H9 (cell line): ENCODE measurements at regions not wholly inside any gene's neighbourhood (a gene's known extent, or its start where the extent isn't known, plus 50 kb on each side); places are given as distances from the start of the nearest gene placed in this dataset.

Source experiments
- DNase-seq: peaks from one replicate; pipeline ENCODE4 v3.0.0-alpha.2; 2017
- H2AFZ ChIP-seq: one replicate; pipeline ENCODE4 v1.6.1; 2013; ENCODE audit warnings: mild to moderate bottlenecking, low read length, control low read depth, moderate library complexity
- H2AK5ac ChIP-seq: 2 replicates; pipeline ENCODE4 v1.6.1; 2013; ENCODE audit warnings: low read length, control low read depth, mixed read lengths; ENCODE audit not compliant: insufficient read length
- H2BK120ac ChIP-seq: one replicate; pipeline ENCODE4 v1.6.1; 2013; ENCODE audit warnings: low read depth, mild to moderate bottlenecking, low read length, control low read depth, inconsistent platforms; ENCODE audit not compliant: poor library complexity, severe bottlenecking
- H2BK12ac ChIP-seq: 2 replicates; pipeline ENCODE4 v1.6.1; 2013; ENCODE audit warnings: low read length, control low read depth, mixed read lengths, low read depth; ENCODE audit not compliant: insufficient read length
- H2BK15ac ChIP-seq: 2 replicates; pipeline ENCODE4 v1.6.1; 2013; ENCODE audit warnings: low read depth, low read length, control low read depth
- H2BK20ac ChIP-seq: one replicate; pipeline ENCODE4 v1.6.1; 2013; ENCODE audit warnings: low read depth, mild to moderate bottlenecking, low read length, control low read depth, inconsistent platforms; ENCODE audit not compliant: poor library complexity, severe bottlenecking
- H2BK5ac ChIP-seq: 2 replicates; pipeline ENCODE4 v1.6.1; 2013; ENCODE audit warnings: low read length, control low read depth, mixed read lengths; ENCODE audit not compliant: insufficient read length
- H3K14ac ChIP-seq: 2 replicates; pipeline ENCODE4 v1.6.1; 2013; ENCODE audit warnings: low read length, control low read depth; ENCODE audit not compliant: insufficient read depth
- H3K18ac ChIP-seq: 2 replicates; pipeline ENCODE4 v1.6.1; 2013; ENCODE audit warnings: low read depth, mild to moderate bottlenecking, mixed read lengths, low read length, control low read depth; ENCODE audit not compliant: insufficient read length
- H3K23ac ChIP-seq: 2 replicates; pipeline ENCODE4 v1.6.1; 2013; ENCODE audit warnings: low read length, control low read depth, mixed read lengths, low read depth; ENCODE audit not compliant: insufficient read length
- H3K23me2 ChIP-seq: 2 replicates; pipeline ENCODE4 v1.6.1; 2013; ENCODE audit warnings: low read depth, mild to moderate bottlenecking, mixed read lengths, low read length, control low read depth; ENCODE audit not compliant: insufficient read length, poor library complexity, severe bottlenecking
- H3K27ac ChIP-seq: 2 replicates; pipeline ENCODE4 v1.5.1; 2013; ENCODE audit warnings: low read length, control low read depth, mixed read lengths, low read depth; ENCODE audit not compliant: insufficient read length
- H3K27me3 ChIP-seq: 2 replicates; pipeline ENCODE4 v1.6.1; 2013; ENCODE audit warnings: low read length, control low read depth, inconsistent platforms; ENCODE audit not compliant: insufficient read depth
- H3K4ac ChIP-seq: 2 replicates; pipeline ENCODE4 v1.6.1; 2013; ENCODE audit warnings: low read depth, mild to moderate bottlenecking, control low read depth, inconsistent platforms, low read length, moderate library complexity
- H3K4me1 ChIP-seq: 2 replicates; pipeline ENCODE4 v1.6.1; 2013; ENCODE audit warnings: low read length, control low read depth, inconsistent platforms; ENCODE audit not compliant: insufficient read depth
- H3K4me2 ChIP-seq: 2 replicates; pipeline ENCODE4 v1.6.1; 2013; ENCODE audit warnings: low read length, control low read depth, mixed read lengths; ENCODE audit not compliant: insufficient read length, insufficient read depth
- H3K56ac ChIP-seq: 2 replicates; pipeline ENCODE4 v1.6.1; 2013; ENCODE audit warnings: low read depth, mild to moderate bottlenecking, mixed read lengths, low read length, control low read depth; ENCODE audit not compliant: insufficient read length
- H3K79me1 ChIP-seq: 2 replicates; pipeline ENCODE4 v1.6.1; 2013; ENCODE audit warnings: low read depth, mild to moderate bottlenecking, moderate library complexity, low read length, control low read depth, inconsistent platforms; ENCODE audit not compliant: insufficient read depth, poor library complexity, severe bottlenecking
- H3K79me2 ChIP-seq: 2 replicates; pipeline ENCODE4 v1.6.1; 2013; ENCODE audit warnings: low read length, control low read depth, inconsistent platforms; ENCODE audit not compliant: insufficient read depth
- H3K9ac ChIP-seq: 2 replicates; pipeline ENCODE4 v1.6.1; 2013; ENCODE audit warnings: low read length, control low read depth, mixed read lengths; ENCODE audit not compliant: insufficient read length; ENCODE audit errors: extremely low read depth
- H3K9me3 ChIP-seq: one replicate; pipeline ENCODE4 v1.6.1; 2013; ENCODE audit warnings: low read depth, low read length, inconsistent platforms; ENCODE audit not compliant: control insufficient read depth
- H3T11ph ChIP-seq: one replicate; pipeline ENCODE4 v1.6.1; 2013; ENCODE audit warnings: mild to moderate bottlenecking, low read length, control low read depth, inconsistent platforms
- H4K20me1 ChIP-seq: one replicate; pipeline ENCODE4 v1.6.1; 2013; ENCODE audit not compliant: control insufficient read depth, insufficient read length, insufficient read depth
- H4K5ac ChIP-seq: 2 replicates; pipeline ENCODE4 v1.6.1; 2013; ENCODE audit warnings: low read depth, mild to moderate bottlenecking, mixed read lengths, low read length, control low read depth; ENCODE audit not compliant: insufficient read length
- H4K8ac ChIP-seq: replicated peaks from 2 replicates; pipeline ENCODE4 v1.6.1; 2013; ENCODE audit warnings: low read length, control low read depth, mixed read lengths, low read depth; ENCODE audit not compliant: insufficient read length
- H4K91ac ChIP-seq: 2 replicates; pipeline ENCODE4 v1.6.1; 2013; ENCODE audit warnings: low read depth, mild to moderate bottlenecking, moderate library complexity, mixed read lengths, low read length, control low read depth; ENCODE audit not compliant: insufficient read length
- H3K27ac Mint-ChIP-seq, 3 experiments: 2 replicates in 2 of 3; 3 replicates in 1 of 3; pipeline ENCODE4 v1.8.0; 2020 to 2021; ENCODE audit warnings: mixed read lengths in 3 of 3, mild to moderate bottlenecking in 1 of 3, moderate library complexity in 1 of 3
- H3K27me3 Mint-ChIP-seq: 2 replicates; pipeline ENCODE4 v1.8.0; 2021; ENCODE audit warnings: low read depth, mild to moderate bottlenecking, moderate library complexity, mixed read lengths
- H3K36me3 Mint-ChIP-seq, 3 experiments: 2 replicates in 2 of 3; 3 replicates in 1 of 3; pipeline ENCODE4 v1.8.0; 2020 to 2021; ENCODE audit warnings: low read depth in 3 of 3, mixed read lengths in 3 of 3; ENCODE audit not compliant: insufficient read depth in 1 of 3
- H3K4me1 Mint-ChIP-seq, 2 experiments: 2 replicates each; pipeline ENCODE4 v1.8.0; 2020; ENCODE audit warnings: mixed read lengths in 2 of 2
- H3K4me3 Mint-ChIP-seq, 2 experiments: 2 replicates in 1 of 2; 3 replicates in 1 of 2; pipeline ENCODE4 v1.8.0; 2020 to 2021; ENCODE audit warnings: mild to moderate bottlenecking in 2 of 2, mixed read lengths in 2 of 2, moderate library complexity in 1 of 2
- H3K9me3 Mint-ChIP-seq, 2 experiments: 2 replicates in 1 of 2; 3 replicates in 1 of 2; pipeline ENCODE4 v1.8.0; 2020; ENCODE audit warnings: mild to moderate bottlenecking in 2 of 2, mixed read lengths in 2 of 2, moderate library complexity in 1 of 2
- CTCF ChIP-seq: fragments of 200-600 bp; sonication (generic); conservative IDR thresholded peaks from 3 replicates; pipeline ENCODE4 v1.8.0; 2021; ENCODE audit warnings: antibody characterized with exemption, mild to moderate bottlenecking

GRCh38 chr2:118669654-118670053 lies 177.8 kb downstream of the EN1 start:
- H3K9me3 ChIP-seq = no peaks in the 10 kb centered on the region
- no peak overlapping the region for H2BK15ac ChIP-seq
- no peak overlapping the region for H3K18ac ChIP-seq
- Mint-ChIP-seq H3K4me1 (peaks cover 0 to 7% of the 10 kb centered on the region in 2 experiments; a peak in 2 of 4 replicates), H3K27me3 (peaks cover 9% of the 10 kb centered on the region), H3K9me3 (no peaks in the 10 kb centered on the region), H3K27ac (no peak overlapping the region), H3K4me3 (no peak overlapping the region), H3K36me3 (no peaks in the 10 kb centered on the region)
- no peak overlapping the region for H2BK5ac ChIP-seq
- H4K91ac ChIP-seq = no peak overlapping the region
- no peaks in the 10 kb centered on the region for H4K20me1 ChIP-seq
- no peak overlapping the region for H3T11ph ChIP-seq
- H4K5ac ChIP-seq = no peak overlapping the region
- no peak overlapping the region for H3K56ac ChIP-seq
- H3K9ac ChIP-seq = no peak overlapping the region
- no peak overlapping the region for H3K23ac ChIP-seq
- no peak overlapping the region for H2AK5ac ChIP-seq
- no peak overlapping the region for H4K8ac ChIP-seq
- H3K23me2 ChIP-seq = no peaks in the 10 kb centered on the region
- H2BK120ac ChIP-seq = no peak overlapping the region
- no peaks in the 10 kb centered on the region for H3K4me1 ChIP-seq
- H2BK20ac ChIP-seq = no peak overlapping the region
- H2AFZ ChIP-seq = no peak overlapping the region
- H3K4ac ChIP-seq = no peak overlapping the region
- no peak overlapping the region for H2BK12ac ChIP-seq
- H3K79me2 ChIP-seq = 0 out of 2 replicates have a peak, but pooled peaks cover 2% of the 10 kb centered on the region
- no peaks in the 10 kb centered on the region for H3K79me1 ChIP-seq
- H3K4me2 ChIP-seq = no peak overlapping the region
- no peak for TF ChIP-seq CTCF
- H3K14ac ChIP-seq = no peak overlapping the region
- H3K27me3 ChIP-seq = no peaks in the 10 kb centered on the region
- DNase-seq = no peak
- H3K27ac ChIP-seq = no peak overlapping the region
